Colonic mucosa (tissue), 4 donors: ENCODE measurements at regions not wholly inside any gene's neighbourhood (a gene's known extent, or its start where the extent isn't known, plus 50 kb on each side); places are given as distances from the start of the nearest gene placed in this dataset.

ENCODE experiments used
- DNase-seq: peaks from one replicate; pipeline ENCODE4 v3.0.0-alpha.2; 2020
- H3K27ac ChIP-seq: fragments of 200-600 bp; one replicate; pipeline ENCODE4 v1.8.0; 2021
- H3K27me3 ChIP-seq: fragments of 200-600 bp; one replicate; pipeline ENCODE4 v1.8.0; 2021
- H3K36me3 ChIP-seq: fragments of 200-600 bp; one replicate; pipeline ENCODE4 v1.8.0; 2021
- H3K4me1 ChIP-seq: fragments of 200-600 bp; one replicate; pipeline ENCODE4 v1.8.0; 2021; ENCODE audit warnings: mild to moderate bottlenecking
- H3K4me3 ChIP-seq: fragments of 200-600 bp; one replicate; pipeline ENCODE4 v1.8.0; 2021
- H3K9ac ChIP-seq, 2 donors: one replicate each; pipeline ENCODE4 v1.7.0; 2013; ENCODE audit warnings: control low read depth in 2 of 2, low read depth in 2 of 2, low read length in 2 of 2
- H3K9me3 ChIP-seq: fragments of 200-600 bp; one replicate; pipeline ENCODE4 v1.8.0; 2021
- intact Hi-C: fragments of 100-400 bp; cut with DNase I; formaldehyde crosslinking; loops from one replicate; pipeline ENCODE4 v1.14.1; 2022
- TF ChIP-seq, protein P1 (sequence below): fragments of 200-600 bp; IDR thresholded peaks from one replicate; pipeline ENCODE4 v1.8.0; 2022; ENCODE audit warnings: antibody characterized with exemption, mild to moderate bottlenecking
- donor health status: healthy.
- donor health status: DM: no; HTN: no; CAD: no.
- donor health status: DM: no; HTN: no; CAD: no.

DNA sequence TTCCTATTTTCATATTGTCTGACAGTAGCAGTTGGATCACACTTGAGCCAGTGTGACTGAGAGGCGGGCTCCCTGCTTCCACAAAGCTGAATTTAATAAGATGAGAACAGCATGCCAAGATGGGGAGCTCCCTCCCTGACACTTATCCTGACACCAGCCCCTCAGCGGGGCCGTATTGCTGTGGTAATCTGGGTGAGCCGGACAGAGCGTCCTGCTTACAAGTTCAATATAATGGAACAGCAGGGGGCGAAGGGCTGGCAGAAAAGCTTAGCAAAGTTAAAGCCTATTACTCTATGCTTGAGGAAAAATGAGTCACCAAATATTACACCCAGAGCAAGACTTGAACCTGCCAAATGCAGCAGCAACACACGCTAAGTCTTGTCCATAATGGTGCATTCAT, 163.8 kb upstream of the CMC1 start:
- Histone ChIP-seq H3K27me3 (no peaks in the 10 kb centered on the region), H3K4me3 (no peak overlapping the region), H3K27ac (no peak overlapping the region), H3K9me3 (no peaks in the 10 kb centered on the region), H3K36me3 (no peaks in the 10 kb centered on the region), H3K4me1 (no peaks in the 10 kb centered on the region), H3K9ac (no peak overlapping the region)
- intact Hi-C loops = no loop called here
- no peak for DNase-seq
- TF ChIP-seq, protein P1, sequence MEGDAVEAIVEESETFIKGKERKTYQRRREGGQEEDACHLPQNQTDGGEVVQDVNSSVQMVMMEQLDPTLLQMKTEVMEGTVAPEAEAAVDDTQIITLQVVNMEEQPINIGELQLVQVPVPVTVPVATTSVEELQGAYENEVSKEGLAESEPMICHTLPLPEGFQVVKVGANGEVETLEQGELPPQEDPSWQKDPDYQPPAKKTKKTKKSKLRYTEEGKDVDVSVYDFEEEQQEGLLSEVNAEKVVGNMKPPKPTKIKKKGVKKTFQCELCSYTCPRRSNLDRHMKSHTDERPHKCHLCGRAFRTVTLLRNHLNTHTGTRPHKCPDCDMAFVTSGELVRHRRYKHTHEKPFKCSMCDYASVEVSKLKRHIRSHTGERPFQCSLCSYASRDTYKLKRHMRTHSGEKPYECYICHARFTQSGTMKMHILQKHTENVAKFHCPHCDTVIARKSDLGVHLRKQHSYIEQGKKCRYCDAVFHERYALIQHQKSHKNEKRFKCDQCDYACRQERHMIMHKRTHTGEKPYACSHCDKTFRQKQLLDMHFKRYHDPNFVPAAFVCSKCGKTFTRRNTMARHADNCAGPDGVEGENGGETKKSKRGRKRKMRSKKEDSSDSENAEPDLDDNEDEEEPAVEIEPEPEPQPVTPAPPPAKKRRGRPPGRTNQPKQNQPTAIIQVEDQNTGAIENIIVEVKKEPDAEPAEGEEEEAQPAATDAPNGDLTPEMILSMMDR = no peak

DNA sequence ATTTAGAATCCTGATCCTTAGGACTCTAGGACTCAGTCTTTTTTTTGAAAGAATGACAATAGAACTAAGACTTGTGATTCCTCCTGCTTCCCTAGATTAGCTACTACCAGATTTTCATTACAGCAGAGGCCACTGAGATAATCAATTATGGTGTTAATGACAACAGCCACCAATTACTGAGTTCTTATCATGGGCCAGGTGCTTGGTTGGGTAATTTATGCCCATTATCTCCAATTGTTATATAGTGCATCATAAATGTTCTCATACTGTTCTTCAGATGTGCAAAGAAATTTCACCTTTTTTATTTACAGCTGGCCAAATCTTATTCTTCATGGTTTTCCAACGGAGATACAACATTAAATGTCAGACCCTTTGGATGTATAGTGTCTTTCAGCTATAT, 162.9 kb upstream of the CMC1 start:
- intact Hi-C loops = no loop called here
- Histone ChIP-seq H3K4me1 (no peaks in the 10 kb centered on the region), H3K36me3 (no peaks in the 10 kb centered on the region), H3K27me3 (no peaks in the 10 kb centered on the region), H3K9me3 (no peaks in the 10 kb centered on the region), H3K9ac (no peak overlapping the region), H3K27ac (no peak overlapping the region), H3K4me3 (no peak overlapping the region)
- DNase-seq = no peak
- TF ChIP-seq, protein P1 = no peak

DNA sequence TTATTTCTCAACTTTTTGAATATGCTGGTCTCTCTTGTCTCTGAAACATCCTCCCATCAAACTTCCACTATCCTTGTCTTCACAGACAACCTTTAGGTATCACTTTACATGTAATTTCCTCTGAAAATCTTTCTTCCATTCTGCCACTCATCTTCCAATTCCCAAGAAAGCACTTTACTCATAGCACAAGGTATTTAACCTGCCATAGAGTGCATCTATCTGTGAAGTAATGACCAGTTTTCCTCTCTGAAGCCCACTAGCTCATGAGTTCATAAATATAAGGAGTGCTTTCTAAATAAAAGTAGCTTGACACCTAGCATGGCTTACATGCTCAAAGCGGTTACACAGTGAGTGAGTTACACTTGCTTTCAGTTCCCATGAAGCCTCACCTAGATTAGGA, 160.7 kb upstream of the CMC1 start:
- Histone ChIP-seq H3K27me3 (no peaks in the 10 kb centered on the region), H3K9me3 (no peaks in the 10 kb centered on the region), H3K4me3 (no peak overlapping the region), H3K4me1 (no peaks in the 10 kb centered on the region), H3K27ac (no peak overlapping the region), H3K9ac (no peak overlapping the region), H3K36me3 (no peaks in the 10 kb centered on the region)
- TF ChIP-seq, protein P1 = no peak
- intact Hi-C loops = no loop called here
- DNase-seq = no peak

DNA sequence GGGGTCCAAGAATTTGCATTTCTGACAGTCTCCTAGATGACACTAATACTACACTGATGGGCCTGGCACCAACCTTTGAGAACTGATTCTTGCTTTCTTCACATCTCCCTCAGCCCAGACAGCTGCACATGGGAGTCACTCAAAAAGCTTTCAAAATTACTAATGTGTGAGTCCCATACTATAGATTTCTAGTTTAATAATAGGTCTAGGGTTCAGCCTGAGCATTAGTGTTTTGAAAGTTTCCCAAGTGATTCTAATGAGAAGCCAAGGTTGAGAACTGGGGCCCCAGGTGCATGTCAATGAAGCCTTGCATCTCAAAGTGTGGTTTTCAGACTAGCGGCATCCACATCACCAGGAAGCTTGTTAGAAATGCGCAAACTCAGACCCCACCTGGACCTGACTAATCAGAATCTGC, 159.9 kb upstream of the CMC1 start:
- intact Hi-C loops = no loop called here
- Histone ChIP-seq H3K27ac (no peak overlapping the region), H3K27me3 (no peaks in the 10 kb centered on the region), H3K9me3 (no peaks in the 10 kb centered on the region), H3K4me1 (no peaks in the 10 kb centered on the region), H3K9ac (no peak overlapping the region), H3K36me3 (no peaks in the 10 kb centered on the region), H3K4me3 (no peak overlapping the region)
- TF ChIP-seq, protein P1 = no peak
- no peak for DNase-seq

DNA sequence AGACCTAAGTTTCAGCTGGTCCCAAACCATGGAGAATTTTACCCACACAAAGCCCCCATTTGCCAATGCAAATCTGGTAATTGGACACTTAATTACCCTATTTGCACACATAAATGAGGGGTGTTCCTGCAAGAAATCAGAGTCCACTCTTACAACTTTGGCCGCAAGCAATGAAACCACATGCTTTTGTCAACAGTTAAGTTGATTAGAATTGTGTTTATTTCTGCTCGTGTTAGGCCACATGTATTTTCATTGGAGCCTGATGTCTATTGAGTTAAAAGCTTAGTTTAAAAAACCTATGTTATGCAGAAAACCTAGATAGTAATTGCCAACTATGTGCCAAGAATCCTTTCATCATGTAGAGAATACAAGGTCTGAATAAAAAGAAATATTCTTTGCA, 153.8 kb upstream of the CMC1 start:
- H3K9ac ChIP-seq = no peak overlapping the region
- no peaks in the 10 kb centered on the region for H3K27me3 ChIP-seq
- H3K4me3 ChIP-seq = no peak overlapping the region
- TF ChIP-seq, protein P1 = no peak
- H3K4me1 ChIP-seq = no peaks in the 10 kb centered on the region
- no peak for DNase-seq
- no peaks in the 10 kb centered on the region for H3K9me3 ChIP-seq
- no peak overlapping the region for H3K27ac ChIP-seq
- no peaks in the 10 kb centered on the region for H3K36me3 ChIP-seq
- intact Hi-C loops = no loop called here
